PC-9 (cell line): ENCODE measurements at regions not wholly inside any gene's neighbourhood (a gene's known extent, or its start where the extent isn't known, plus 50 kb on each side); places are given as distances from the start of the nearest gene placed in this dataset.
"Not testable (repeated sequence)": the region's sequence is repeated elsewhere in the genome, so short reads cannot be mapped to it uniquely, and the experiment has no call there.

Source experiments
- EZH2 ChIP-seq: fragments of 200-600 bp; sonication (generic); IDR thresholded peaks from 2 replicates; pipeline ENCODE4 v1.8.0; 2017; ENCODE audit warnings: antibody characterized with exemption, low read depth
- TF ChIP-seq, protein P1 (sequence below): fragments of 200-600 bp; sonication (generic); conservative IDR thresholded peaks from 2 replicates; pipeline ENCODE4 v1.6.1; 2017; ENCODE audit warnings: mixed run types, antibody characterized with exemption, mild to moderate bottlenecking, moderate library complexity

DNA sequence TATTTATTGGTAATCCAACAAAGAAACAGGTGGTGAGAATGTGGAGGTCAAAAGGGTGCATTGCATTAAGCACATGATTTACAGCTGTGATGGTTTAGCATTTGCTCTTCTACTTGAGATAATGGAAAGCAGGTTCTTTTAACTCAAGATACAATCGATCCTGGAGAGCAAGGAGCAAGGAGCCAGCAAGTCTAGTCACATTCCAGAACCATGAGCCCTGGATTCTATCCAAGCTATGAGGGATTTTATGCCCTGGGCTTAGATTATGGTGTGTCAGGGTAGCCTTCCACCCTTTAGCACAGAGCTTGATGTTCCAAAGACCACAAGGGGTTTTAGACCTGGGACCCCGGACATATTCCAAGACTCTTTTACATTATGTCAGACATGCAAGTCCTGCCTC, 1213.9 kb upstream of the ATXN8OS start:
- TF ChIP-seq EZH2, result not testable (repeated sequence)
- TF ChIP-seq, protein P1, sequence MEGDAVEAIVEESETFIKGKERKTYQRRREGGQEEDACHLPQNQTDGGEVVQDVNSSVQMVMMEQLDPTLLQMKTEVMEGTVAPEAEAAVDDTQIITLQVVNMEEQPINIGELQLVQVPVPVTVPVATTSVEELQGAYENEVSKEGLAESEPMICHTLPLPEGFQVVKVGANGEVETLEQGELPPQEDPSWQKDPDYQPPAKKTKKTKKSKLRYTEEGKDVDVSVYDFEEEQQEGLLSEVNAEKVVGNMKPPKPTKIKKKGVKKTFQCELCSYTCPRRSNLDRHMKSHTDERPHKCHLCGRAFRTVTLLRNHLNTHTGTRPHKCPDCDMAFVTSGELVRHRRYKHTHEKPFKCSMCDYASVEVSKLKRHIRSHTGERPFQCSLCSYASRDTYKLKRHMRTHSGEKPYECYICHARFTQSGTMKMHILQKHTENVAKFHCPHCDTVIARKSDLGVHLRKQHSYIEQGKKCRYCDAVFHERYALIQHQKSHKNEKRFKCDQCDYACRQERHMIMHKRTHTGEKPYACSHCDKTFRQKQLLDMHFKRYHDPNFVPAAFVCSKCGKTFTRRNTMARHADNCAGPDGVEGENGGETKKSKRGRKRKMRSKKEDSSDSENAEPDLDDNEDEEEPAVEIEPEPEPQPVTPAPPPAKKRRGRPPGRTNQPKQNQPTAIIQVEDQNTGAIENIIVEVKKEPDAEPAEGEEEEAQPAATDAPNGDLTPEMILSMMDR, result not testable (repeated sequence)
